Astrocyte (in vitro differentiated cells and primary cell): ENCODE measurements at regions not wholly inside any gene's neighbourhood (a gene's known extent, or its start where the extent isn't known, plus 50 kb on each side); places are given as distances from the start of the nearest gene placed in this dataset.

Experiments
- EZH2 ChIP-seq: IDR thresholded peaks from 2 replicates; pipeline ENCODE4 v1.6.1; 2012; ENCODE audit warnings: mild to moderate bottlenecking, low read length, inconsistent platforms; ENCODE audit not compliant: insufficient read depth
- TF ChIP-seq, protein P1 (sequence below): IDR thresholded peaks from 2 replicates; pipeline ENCODE4 v1.5.1; 2011; ENCODE audit warnings: low read depth, mild to moderate bottlenecking, inconsistent platforms, low read length, moderate library complexity; ENCODE audit not compliant: insufficient read depth

DNA sequence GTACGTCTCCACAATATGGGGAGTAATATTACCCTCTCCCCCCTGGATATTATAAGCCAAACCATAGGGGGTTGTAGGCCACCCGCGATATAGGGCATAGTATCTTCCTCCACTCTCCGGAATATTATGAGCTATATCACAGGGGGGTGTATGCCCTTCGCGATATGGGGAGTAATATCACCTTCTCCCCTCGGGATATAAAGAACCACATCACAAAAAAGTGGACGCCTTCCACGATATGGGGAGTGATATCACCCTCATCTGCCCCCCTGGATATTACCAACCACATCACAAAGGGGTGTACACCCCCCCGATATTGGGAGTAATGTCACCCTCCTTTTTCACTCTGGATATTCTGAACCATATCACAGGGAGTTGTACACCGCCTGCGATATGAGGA lies 65.5 kb upstream of the CEACAM21 start:
- no peak for TF ChIP-seq EZH2
- TF ChIP-seq, protein P1, sequence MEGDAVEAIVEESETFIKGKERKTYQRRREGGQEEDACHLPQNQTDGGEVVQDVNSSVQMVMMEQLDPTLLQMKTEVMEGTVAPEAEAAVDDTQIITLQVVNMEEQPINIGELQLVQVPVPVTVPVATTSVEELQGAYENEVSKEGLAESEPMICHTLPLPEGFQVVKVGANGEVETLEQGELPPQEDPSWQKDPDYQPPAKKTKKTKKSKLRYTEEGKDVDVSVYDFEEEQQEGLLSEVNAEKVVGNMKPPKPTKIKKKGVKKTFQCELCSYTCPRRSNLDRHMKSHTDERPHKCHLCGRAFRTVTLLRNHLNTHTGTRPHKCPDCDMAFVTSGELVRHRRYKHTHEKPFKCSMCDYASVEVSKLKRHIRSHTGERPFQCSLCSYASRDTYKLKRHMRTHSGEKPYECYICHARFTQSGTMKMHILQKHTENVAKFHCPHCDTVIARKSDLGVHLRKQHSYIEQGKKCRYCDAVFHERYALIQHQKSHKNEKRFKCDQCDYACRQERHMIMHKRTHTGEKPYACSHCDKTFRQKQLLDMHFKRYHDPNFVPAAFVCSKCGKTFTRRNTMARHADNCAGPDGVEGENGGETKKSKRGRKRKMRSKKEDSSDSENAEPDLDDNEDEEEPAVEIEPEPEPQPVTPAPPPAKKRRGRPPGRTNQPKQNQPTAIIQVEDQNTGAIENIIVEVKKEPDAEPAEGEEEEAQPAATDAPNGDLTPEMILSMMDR, result no peak
